ENCODE measurements at regions not wholly inside any gene's neighbourhood (a gene's known extent, or its start where the extent isn't known, plus 50 kb on each side); places are given as distances from the start of the nearest gene placed in this dataset.

- no peak overlapping the region for H2AFZ ChIP-seq (ENCODE audit: insufficient read depth, low read depth, low read length, poor library complexity, severe bottlenecking)
- no peaks in the 10 kb centered on the region for H3K36me3 ChIP-seq (replicated peaks in 1 of 2; ENCODE audit: control extremely low read depth in 1 of 2, control insufficient read depth in 1 of 2, extremely low read depth in 1 of 2, insufficient read depth in 2 of 2, low read length in 1 of 2)
- H3K9me3 ChIP-seq (ENCODE audit: control extremely low read depth in 1 of 3, control insufficient read depth in 2 of 3, insufficient read depth in 1 of 3, low read length in 2 of 3) = no peaks in the 10 kb centered on the region
- H3K4me1 ChIP-seq (ENCODE audit: control insufficient read depth in 2 of 2, insufficient read depth in 2 of 2, low read length in 2 of 2) = no peaks in the 10 kb centered on the region
- no peaks in the 10 kb centered on the region for H3K79me2 ChIP-seq (ENCODE audit: control insufficient read depth, insufficient read depth, low read length)
- H3K4me2 ChIP-seq (replicated peaks; ENCODE audit: low read depth, low read length, poor library complexity, severe bottlenecking) = no peak overlapping the region
- no peaks in the 10 kb centered on the region for H3K27me3 ChIP-seq (replicated peaks in 1 of 4; ENCODE audit: control extremely low read depth in 1 of 4, control insufficient read depth in 3 of 4, insufficient read depth in 4 of 4, low read length in 3 of 4)
- ChIA-PET POLR2A (no interaction called here), CTCF (no interaction called here)
- DNase-seq = no peak
- H3K9ac ChIP-seq (ENCODE audit: low read length) = no peak overlapping the region
- no peaks in the 10 kb centered on the region for H4K20me1 ChIP-seq (ENCODE audit: control insufficient read depth, insufficient read depth, low read length, poor library complexity, severe bottlenecking)
- WGBS (ENCODE audit: insufficient coverage) = no CpG with 5 or more reads among the region's 4 CpGs
- H3K4me3 Mint-ChIP-seq = no peak overlapping the region
- TF ChIP-seq EZH2 (IDR thresholded peaks at IDR 0.05; ENCODE audit: borderline replicate concordance, insufficient read depth, low read depth, low read length, poor library complexity, severe bottlenecking) = no peak
- TF ChIP-seq CTCF (IDR thresholded peaks at IDR 0.05) = no peak
- no peaks in the 10 kb centered on the region for H3K4me1 Mint-ChIP-seq
- no peak overlapping the region for H3K4me3 ChIP-seq (ENCODE audit: control extremely low read depth in 1 of 5, extremely low read depth in 1 of 5, insufficient read depth in 1 of 5, low read depth in 2 of 5, low read length in 4 of 5)
- no peaks in the 10 kb centered on the region for H3K9me3 Mint-ChIP-seq (ENCODE audit: insufficient read depth)
- no peak overlapping the region for H3K27ac Mint-ChIP-seq
- H3K27me3 Mint-ChIP-seq = no peaks in the 10 kb centered on the region
- no peak for ATAC-seq (ENCODE audit: low read depth)
- intact Hi-C loops (cut with micrococcal nuclease) = no loop called here
- H3K27ac ChIP-seq (ENCODE audit: low read length in 2 of 2) = no peak overlapping the region
Observed at GRCh38 chr12:74283646-74284045, 254.0 kb upstream of the ATXN7L3B start.

- H3K27me3 Mint-ChIP-seq = no peaks in the 10 kb centered on the region
- intact Hi-C loops (cut with micrococcal nuclease) = no loop called here
- CTCF ChIA-PET = no interaction called here
- no peaks in the 10 kb centered on the region for H3K4me1 Mint-ChIP-seq
- no peaks in the 10 kb centered on the region for H3K9me3 Mint-ChIP-seq (ENCODE audit: insufficient read depth)
- H3K4me1 ChIP-seq (ENCODE audit: control insufficient read depth in 2 of 2, insufficient read depth in 2 of 2, low read length in 2 of 2) = no peaks in the 10 kb centered on the region
- no peak overlapping the region for H3K9ac ChIP-seq (ENCODE audit: low read length)
- H3K27me3 ChIP-seq (replicated peaks in 1 of 4; ENCODE audit: control extremely low read depth in 1 of 4, control insufficient read depth in 3 of 4, insufficient read depth in 4 of 4, low read length in 3 of 4) = no peaks in the 10 kb centered on the region
- H3K27ac Mint-ChIP-seq = no peak overlapping the region
- H2AFZ ChIP-seq (ENCODE audit: insufficient read depth, low read depth, low read length, poor library complexity, severe bottlenecking) = no peak overlapping the region
- no peak for TF ChIP-seq EZH2 (IDR thresholded peaks at IDR 0.05; ENCODE audit: borderline replicate concordance, insufficient read depth, low read depth, low read length, poor library complexity, severe bottlenecking)
- TF ChIP-seq CTCF (IDR thresholded peaks at IDR 0.05) = no peak
- no peak overlapping the region for H3K27ac ChIP-seq (ENCODE audit: low read length in 2 of 2)
- 87% methylated on average over 2 of the region's 2 CpGs for WGBS (ENCODE audit: insufficient coverage)
- no peak for ATAC-seq (ENCODE audit: low read depth)
- H3K4me3 ChIP-seq (ENCODE audit: control extremely low read depth in 1 of 5, extremely low read depth in 1 of 5, insufficient read depth in 1 of 5, low read depth in 2 of 5, low read length in 4 of 5) = no peak overlapping the region
- no peak overlapping the region for H3K4me2 ChIP-seq (replicated peaks; ENCODE audit: low read depth, low read length, poor library complexity, severe bottlenecking)
- H4K20me1 ChIP-seq (ENCODE audit: control insufficient read depth, insufficient read depth, low read length, poor library complexity, severe bottlenecking) = no peaks in the 10 kb centered on the region
- DNase-seq = no peak
- H3K9me3 ChIP-seq (ENCODE audit: control extremely low read depth in 1 of 3, control insufficient read depth in 2 of 3, insufficient read depth in 1 of 3, low read length in 2 of 3) = no peaks in the 10 kb centered on the region
- H3K4me3 Mint-ChIP-seq = no peak overlapping the region
- no peaks in the 10 kb centered on the region for H3K79me2 ChIP-seq (ENCODE audit: control insufficient read depth, insufficient read depth, low read length)
- no peaks in the 10 kb centered on the region for H3K36me3 ChIP-seq (replicated peaks in 1 of 2; ENCODE audit: control extremely low read depth in 1 of 2, control insufficient read depth in 1 of 2, extremely low read depth in 1 of 2, insufficient read depth in 2 of 2, low read length in 1 of 2)
- POLR2A ChIA-PET = no interaction called here
Observed at GRCh38 chr12:74285773-74286172, 251.9 kb upstream of the ATXN7L3B start.

All from B cell (primary cell).